Choroid plexus epithelial cell (primary cell): ENCODE measurements at regions not wholly inside any gene's neighbourhood (a gene's known extent, or its start where the extent isn't known, plus 50 kb on each side); places are given as distances from the start of the nearest gene placed in this dataset.

Experiments used
- DNase-seq: peaks from one replicate; pipeline ENCODE4 v3.0.0-alpha.2; 2010; ENCODE audit warnings: low read depth
- H3K4me3 ChIP-seq: 2 replicates; pipeline ENCODE4 v1.5.1; 2011; ENCODE audit warnings: low read depth, mild to moderate bottlenecking, control low read depth, low read length, moderate library complexity
- CTCF ChIP-seq: conservative IDR thresholded peaks from 2 replicates; pipeline ENCODE4 v1.5.1; 2011; ENCODE audit warnings: low read depth, mild to moderate bottlenecking, control low read depth, inconsistent platforms, low read length, moderate library complexity

DNA sequence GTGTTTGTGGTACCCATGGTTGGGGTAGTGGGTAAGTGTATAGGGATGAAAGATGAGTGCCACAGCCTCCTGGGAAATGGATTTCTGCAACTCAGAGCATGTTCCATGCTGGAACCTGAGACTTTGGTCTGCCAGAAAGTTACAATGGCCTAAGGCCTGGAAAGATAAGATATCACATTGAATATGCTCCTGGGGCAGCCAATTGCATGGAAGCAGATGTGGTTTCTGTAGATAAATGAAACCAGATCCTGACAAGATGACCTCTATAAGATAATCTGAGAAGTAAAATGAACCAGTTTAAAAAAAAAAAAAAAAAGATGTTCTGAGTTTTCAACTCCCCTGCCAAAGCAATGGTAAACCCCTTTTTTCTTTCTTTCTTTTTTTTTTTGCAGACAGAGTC lies 91.4 kb upstream of the NCK2 start:
- H3K4me3 ChIP-seq: no peak overlapping the region
- DNase-seq: no peak
- TF ChIP-seq CTCF: no peak

- no peak for TF ChIP-seq CTCF
- DNase-seq: no peak
- no peak overlapping the region for H3K4me3 ChIP-seq
These were observed 92.5 kb upstream of the NCK2 start for GRCh38 chr2:105652014-105652796.

DNA sequence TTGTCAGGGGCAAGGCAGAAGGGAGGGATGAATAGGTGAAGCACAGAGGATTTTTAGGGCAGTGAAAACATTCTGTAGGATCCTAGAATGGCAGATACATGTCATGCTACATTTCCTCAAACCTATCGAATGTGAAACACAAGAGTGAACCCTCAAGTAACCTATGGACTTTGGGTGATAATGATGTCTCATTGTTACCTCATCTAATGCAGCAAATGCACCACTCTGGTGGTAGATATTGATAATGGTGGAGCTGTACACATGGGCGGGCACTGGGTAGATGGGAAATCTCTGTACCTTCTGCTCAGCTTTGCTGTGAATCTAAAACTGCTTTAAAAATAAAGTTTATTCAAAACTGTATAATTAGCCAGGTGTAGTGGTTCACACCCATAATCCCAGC lies 95.2 kb upstream of the NCK2 start:
- no peak for DNase-seq
- TF ChIP-seq CTCF: no peak
- no peak overlapping the region for H3K4me3 ChIP-seq

DNA sequence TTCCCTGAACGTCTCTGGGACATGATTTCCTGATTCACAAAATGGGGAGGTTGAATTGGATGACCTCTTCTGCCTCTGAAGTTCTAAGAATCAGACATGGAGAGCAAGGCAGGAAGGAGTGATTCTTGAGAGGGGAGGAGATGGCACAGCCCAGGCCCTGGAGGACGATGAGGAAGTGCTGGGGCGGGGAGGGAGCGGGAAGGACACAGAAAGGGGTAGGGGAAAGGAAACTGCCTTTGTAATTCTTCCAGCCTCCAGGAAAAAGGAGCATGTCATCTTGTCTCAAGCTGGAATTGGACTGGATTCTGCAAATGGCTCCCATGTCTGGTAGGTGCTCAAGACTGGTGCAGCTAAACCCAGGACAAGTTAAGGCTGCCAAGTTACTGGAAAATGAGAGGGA lies 97.0 kb upstream of the NCK2 start:
- no peak overlapping the region for H3K4me3 ChIP-seq
- TF ChIP-seq CTCF: no peak
- no peak for DNase-seq

GRCh38 chr2:105646774-105647076 lies 98.0 kb upstream of the NCK2 start:
- no peak for TF ChIP-seq CTCF
- no peak for DNase-seq
- H3K4me3 ChIP-seq: no peak overlapping the region

DNA sequence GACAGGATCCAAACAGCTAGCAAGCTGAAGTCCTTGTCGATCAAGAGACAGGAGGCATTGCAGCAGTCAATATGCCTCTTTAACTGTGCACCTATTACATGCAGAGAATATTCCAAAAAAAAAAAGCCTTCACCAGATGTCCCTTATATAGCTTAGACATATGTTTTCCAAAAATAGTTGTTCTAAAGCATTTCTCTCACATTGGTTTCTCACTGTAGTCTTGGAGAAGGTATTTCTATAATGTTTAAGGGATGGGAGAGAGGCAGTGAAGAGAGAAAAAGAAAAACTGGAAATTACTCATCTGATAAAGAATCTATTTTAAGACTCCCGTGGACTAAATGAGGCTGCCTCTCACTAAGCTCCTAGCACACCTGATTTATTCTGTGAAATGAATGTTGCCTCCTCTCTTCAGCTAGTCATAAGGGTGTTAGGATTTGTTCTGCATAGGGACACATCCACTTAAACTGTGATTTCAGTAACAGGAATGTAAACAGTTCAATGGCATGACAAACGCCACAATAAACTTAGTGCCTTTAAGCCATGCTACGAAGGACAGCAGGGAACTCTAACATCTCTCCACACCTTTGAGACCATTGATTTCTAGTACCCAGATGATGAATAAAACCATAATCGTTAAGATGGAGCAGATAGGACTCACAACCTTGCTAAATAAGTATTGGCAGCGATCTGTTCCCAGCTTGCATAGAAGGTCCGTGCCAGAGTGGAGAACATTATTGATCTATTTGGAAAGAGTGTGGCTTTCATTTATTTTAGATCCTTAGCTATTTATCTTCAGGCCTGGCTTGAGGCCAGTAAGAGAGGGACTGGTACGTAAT lies 98.6 kb upstream of the NCK2 start:
- DNase-seq: no peak
- no peak for TF ChIP-seq CTCF
- no peak overlapping the region for H3K4me3 ChIP-seq
